HG03064 (cell line): ENCODE measurements at regions not wholly inside any gene's neighbourhood (a gene's known extent, or its start where the extent isn't known, plus 50 kb on each side); places are given as distances from the start of the nearest gene placed in this dataset.
"Not testable (repeated sequence)": the region's sequence is repeated elsewhere in the genome, so short reads cannot be mapped to it uniquely, and the experiment has no call there.

Source experiments
- ATAC-seq: cut with Tn5 transposase; IDR thresholded peaks from one replicate; pipeline ENCODE4 v1.9.1; 2021; ENCODE audit warnings: low read depth; ENCODE audit not compliant: unreplicated experiment

GRCh38 chr1:189609167-189609566 lies 868.5 kb downstream of the BRINP3 start:
- no peak for ATAC-seq

DNA sequence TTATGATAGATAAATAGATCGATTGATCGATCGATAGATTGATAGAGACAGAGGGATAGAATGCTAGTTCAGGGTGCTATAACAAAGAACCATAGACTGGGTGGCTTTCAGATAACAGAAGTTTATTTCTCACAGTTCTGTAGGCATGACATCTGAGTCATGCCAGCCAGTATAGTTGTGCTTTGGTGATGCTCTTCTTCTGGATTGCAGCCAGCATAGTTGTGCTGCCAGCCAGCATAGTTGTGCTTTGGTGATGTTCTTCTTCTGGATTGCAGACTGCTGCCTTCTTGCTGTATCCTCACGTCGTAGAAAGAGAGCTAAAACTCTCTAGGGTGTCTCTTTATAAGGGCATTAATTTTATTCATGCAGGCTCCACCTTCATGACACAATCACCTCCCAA lies 860.8 kb downstream of the BRINP3 start:
- no peak for ATAC-seq

DNA sequence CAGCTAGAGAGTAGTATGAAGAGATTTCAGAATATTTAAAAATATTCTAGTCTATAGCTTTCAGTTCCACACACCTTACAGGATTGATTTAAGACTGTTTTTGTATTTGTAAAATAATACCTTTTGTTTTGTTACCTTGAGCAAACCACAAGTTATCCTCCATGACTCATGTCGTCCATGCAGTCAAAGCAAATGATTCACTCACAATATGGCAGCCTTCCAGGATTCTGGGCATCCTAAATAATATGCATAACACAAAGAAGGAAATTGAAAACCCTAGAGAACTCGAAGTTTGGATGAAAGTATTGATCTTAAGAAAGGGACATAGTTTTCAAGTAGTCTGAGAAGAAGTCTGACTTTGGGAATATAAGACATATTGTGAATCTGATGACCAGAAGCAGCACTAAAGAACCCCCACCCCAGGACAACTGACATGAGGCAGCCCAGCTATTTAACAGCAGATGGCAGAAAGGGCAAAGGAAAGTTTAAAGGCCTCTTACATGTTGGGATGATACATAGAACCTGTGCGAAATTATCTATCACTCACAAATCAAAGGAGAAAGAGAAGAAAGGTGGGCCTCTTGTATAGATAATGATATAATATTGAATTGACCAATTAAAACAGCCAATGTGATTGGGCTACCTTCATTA lies 857.9 kb downstream of the BRINP3 start:
- no peak for ATAC-seq

DNA sequence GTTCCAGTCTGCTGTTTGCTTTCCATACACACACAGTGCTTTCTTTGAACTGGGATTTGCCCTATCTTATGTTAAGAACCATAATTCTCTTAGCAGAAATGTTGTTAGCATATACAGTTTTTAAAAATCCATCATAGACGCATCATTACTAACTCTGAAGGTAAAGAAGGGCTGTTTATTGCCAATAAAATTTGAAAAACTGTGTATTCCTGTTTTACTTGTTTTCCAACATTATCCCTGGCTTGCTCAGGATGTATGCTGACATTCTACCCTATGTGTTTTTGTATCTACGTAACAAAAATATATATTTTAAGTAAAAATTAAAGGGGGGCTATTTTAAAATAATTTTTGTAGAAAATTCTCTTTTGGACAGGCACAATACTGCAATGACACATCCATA lies 857.2 kb downstream of the BRINP3 start:
- ATAC-seq = no peak

- no peak for ATAC-seq
Measured at GRCh38 chr1:189623336-189623735, 854.3 kb downstream of the BRINP3 start.

DNA sequence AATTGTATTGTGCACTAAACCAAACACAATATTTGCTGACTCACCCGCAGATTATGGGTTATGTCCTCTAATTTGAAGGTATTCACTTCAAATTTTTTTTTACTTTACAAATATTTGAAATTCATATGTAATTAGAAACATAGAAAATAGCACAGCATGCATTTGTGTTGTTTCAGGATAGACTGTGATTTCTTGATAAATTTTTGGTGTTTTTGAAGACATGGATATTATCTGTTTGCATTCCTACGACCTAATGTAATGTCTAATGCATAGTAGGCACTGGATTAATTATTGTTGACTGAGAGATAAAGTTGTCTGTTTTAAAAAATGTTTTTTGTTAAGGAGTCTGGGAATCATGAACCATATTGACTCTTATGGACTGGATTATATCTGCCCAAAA lies 850.2 kb downstream of the BRINP3 start:
- ATAC-seq = no peak

DNA sequence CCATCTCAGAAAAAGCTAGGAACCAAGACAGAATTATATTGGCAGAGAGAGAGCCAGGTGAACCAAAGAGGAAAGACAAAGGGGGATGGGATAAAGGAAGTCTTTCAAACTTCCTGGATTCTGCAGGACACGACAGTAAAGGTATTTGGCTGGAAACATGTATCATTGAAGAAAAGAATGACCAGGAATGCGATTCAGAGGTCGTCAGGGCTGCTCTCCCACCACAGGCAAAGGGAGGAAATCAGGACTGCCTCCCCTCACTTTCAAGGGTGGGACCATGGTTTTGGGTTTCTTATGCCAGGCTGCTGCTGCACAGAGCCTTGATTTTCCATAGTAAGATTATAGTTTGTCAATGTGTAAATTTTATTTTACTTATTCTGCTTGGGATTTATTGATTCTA lies 848.8 kb downstream of the BRINP3 start:
- no peak for ATAC-seq

- ATAC-seq = no peak
Measured at GRCh38 chr1:189633658-189634057, 844.0 kb downstream of the BRINP3 start.

- ATAC-seq = no peak
Measured at GRCh38 chr1:189637041-189637440, 840.6 kb downstream of the BRINP3 start.

DNA sequence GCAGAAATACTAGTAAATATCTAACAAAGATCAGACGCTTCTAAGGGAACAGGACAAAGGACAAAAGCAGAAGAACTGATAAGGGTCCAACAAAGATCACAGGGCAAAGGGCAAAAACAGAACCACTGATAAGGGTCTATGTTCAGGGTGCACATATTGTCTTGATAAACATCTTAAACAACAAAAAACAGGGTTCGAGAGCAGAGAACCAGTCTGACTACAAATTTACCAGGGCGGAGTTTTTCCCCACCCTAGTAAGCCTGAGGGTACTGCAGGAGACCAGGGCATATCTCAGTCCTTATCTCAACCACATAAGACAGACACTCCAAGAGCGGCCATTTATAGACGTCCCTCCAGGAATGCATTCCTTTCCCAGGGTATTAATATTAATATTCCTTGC lies 833.5 kb downstream of the BRINP3 start:
- not testable (repeated sequence) for ATAC-seq

GRCh38 chr1:189644970-189645369 lies 832.7 kb downstream of the BRINP3 start:
- no peak for ATAC-seq

- ATAC-seq = no peak
Measured at GRCh38 chr1:189646066-189646465, 831.6 kb downstream of the BRINP3 start.

DNA sequence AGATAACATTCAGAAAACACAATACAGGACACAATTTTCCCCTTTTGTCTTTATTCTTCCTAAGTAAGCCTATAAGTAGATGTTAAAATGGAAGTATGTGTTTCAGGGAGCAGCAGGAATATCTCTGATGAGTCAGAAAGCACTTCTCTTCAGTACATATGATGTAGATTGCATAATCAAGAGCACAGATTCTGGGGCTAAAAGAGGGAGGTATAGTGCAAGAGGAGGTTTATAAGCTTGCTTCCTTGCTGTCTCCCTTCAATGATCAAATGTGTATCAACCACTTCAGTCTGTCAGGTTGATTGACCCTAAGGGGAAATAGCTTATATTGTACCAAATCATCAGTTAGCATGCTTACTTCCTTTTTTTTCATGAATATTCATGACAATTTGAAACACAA lies 822.8 kb downstream of the BRINP3 start:
- ATAC-seq = no peak

DNA sequence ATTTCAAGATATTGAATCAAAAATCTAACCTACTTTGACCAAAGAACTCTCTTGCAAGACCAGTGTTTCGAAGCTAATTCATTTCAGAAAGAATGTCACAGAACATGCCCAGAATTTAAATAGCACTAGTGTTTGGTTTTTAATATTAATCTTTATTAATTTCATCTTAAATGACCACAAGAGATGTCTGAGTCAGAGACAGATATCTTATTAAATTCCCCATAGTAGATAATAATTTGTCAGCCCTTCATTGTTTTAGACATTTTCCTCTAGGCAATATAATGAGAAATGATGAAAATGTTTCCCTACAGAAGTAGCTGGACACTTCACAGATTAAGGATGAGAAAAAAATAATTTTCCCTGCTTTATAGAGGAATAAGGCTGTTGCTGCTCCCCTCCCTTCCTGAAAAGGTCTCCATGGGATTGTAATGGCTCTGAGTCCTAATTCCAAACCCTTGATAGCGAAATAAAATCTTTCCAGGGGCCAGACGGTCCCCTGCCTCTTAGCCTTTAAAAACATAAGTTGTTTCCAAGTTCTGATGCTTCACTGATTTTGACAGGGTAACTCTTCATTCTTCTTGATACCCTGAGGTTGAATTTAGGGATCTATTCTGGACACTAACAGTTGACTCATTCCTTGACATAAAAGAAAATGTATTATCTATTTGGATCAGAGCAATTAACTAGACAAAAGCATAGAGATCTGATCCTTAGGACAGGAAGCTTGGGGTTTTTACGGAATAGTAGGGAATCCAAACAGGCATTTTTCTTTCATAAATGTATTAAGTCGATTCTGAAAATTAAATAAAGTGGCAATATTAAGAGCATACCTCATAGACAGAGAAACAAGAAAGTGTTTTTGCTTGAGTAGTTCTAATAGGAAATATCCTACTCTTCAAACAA lies 820.8 kb downstream of the BRINP3 start:
- ATAC-seq = no peak

DNA sequence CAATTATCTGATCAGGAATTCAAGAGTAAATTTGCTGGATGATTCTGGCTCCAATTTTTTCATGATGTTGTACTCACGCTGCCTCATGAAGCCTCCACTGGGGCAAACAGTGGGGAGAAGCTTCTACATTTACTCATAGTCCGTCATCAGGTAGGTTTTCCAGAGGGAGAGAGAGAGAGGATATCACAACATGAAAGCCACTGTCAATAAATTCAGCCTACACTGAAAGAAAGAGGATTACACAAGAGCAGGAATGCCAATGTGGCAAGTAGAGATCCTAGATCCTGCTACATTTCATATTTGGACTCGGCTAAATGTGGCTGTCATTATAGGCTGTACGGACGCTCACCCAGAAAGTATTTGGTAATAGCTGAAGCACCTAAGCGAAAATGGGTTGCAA lies 819.9 kb downstream of the BRINP3 start:
- ATAC-seq = no peak

DNA sequence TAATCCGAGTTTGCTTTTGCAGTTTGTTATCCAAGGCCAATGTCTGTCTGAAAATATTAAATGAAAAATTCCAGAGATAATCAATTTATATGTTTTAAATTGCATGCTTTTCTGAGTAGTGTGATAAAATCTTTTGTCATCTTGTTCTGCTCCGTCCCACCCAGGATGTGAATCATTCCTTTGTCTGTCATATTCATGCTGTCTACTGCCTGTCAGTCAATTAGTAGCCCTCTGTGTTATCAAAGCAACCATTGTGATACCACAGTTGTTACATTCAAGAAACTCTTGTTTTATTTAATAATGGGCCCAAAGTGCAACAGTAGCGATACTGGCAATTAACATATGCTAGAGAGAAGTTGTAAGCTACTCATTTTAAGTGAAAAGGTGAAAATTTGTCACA lies 819.3 kb downstream of the BRINP3 start:
- no peak for ATAC-seq

- no peak for ATAC-seq
Measured at GRCh38 chr1:189659731-189660130, 817.9 kb downstream of the BRINP3 start.

GRCh38 chr1:189662190-189662589 lies 815.5 kb downstream of the BRINP3 start:
- ATAC-seq = no peak

DNA sequence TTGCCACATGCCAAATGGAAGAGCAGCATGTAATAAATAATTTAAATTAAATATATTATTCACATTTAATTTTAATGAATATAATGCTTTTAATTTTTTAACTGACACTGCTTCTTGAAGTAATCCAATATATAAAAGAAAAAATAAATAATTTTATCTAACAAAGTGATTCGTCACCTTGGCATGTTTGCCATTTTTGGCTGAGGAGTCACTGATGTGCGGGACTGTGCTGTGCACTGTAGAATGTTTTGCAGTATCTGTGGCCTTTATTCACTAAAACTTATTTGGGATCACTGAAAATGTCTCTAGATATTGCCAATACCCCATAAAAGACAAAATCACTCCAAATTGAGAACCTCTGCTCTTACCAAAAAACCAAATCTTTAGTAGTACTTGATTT lies 807.8 kb downstream of the BRINP3 start:
- no peak for ATAC-seq

GRCh38 chr1:189673217-189673616 lies 804.4 kb downstream of the BRINP3 start:
- no peak for ATAC-seq

DNA sequence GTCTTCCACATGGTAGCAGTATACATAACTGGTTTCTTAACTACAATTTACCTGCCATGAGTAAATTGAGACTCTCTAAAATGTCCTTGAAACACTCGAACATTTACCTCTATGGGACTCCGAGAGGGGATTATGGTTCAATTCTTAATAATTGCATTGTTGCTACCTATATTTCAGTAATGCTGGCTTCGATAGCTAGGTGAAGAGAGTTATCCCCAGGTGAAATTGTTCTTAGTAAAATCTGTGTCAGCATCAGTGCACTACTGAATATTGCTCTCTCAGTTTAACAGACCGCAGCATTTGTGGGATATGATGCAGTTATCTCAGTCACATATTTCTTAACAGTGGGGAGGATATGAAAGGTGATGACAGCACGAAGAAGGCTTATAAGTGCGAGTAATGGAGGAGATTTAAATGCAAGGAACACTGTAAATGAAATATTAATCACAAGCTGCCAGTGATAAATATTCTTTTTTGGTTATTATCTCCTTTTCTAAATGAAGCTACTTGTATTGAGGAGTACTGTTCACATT lies 801.9 kb downstream of the BRINP3 start:
- ATAC-seq = no peak

- no peak for ATAC-seq
Measured at GRCh38 chr1:189678779-189679178, 798.9 kb downstream of the BRINP3 start.
